Stimulated activated CD8-positive, alpha-beta memory T cell treated with anti-CD3 and anti-CD28 coated beads, Interleukin-4, amount 100 ng/mL, for 4 hours (primary cell): ENCODE measurements at regions not wholly inside any gene's neighbourhood (a gene's known extent, or its start where the extent isn't known, plus 50 kb on each side); places are given as distances from the start of the nearest gene placed in this dataset.
"Not testable (repeated sequence)": the region's sequence is repeated elsewhere in the genome, so short reads cannot be mapped to it uniquely, and the experiment has no call there.

ENCODE experiments used
- DNase-seq, 2 donors: peaks; one replicate each; pipeline ENCODE4 v3.0.0-alpha.2; 2020; ENCODE audit warnings: low read depth in 2 of 2, low spot score in 1 of 2

DNA sequence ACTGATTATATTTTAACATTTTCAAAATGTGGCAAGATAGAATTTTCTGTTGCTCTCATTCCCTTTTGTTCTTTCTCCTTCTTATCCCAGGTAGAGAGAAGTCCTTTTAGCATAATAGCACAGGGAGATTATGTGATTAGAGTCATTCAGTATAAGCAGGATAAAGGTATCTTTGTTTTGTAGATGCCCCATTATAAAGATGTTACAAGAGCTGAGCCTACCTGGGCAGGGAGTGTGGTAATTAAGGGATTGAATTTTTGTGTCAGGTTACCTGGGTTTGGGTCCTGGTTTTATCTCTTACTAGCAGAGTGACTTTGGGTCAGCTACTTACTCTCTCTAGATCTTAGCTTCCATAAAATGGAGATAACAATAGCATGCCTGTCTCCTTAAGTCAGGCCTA, 536.5 kb downstream of the TMEM135 start:
- DNase-seq, result no peak

DNA sequence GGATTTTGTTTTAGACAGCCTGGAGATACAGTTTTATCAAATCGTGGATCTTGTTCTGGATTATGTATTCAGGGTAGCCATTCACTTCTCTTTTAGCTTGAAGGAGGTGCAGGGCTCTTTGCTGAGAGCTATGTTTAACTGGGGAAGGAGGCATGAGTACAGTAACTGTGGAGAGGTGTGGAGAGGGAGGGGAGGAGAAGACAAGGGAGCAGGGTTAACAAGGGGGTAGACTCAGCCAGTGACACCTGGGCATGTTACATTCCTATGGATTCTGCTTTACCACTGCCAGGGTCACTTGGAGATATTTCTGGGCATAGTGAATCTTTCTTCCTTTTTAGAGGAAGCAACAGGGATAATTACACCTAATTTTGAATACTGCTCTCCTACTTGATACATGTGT, 536.0 kb downstream of the TMEM135 start:
- no peak for DNase-seq

DNA sequence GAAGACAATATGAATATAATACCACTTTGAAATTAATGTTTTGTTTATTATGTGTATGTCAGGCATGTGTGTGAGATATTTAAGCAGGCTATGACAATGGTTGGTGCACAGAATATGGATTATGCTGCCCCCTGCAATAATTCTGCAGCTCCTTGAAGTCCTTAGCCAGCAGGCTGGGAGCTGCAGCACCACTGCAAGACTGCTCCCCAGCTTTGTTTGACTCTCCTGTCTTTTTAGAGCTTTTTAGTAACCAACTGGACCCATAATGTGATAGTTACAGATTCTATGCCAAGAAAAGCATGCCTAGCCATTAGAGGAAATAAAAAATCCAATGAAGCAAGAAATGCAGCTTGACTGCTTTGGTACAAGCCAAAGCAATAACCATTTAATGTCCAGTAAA, 535.1 kb downstream of the TMEM135 start:
- DNase-seq, result no peak

DNA sequence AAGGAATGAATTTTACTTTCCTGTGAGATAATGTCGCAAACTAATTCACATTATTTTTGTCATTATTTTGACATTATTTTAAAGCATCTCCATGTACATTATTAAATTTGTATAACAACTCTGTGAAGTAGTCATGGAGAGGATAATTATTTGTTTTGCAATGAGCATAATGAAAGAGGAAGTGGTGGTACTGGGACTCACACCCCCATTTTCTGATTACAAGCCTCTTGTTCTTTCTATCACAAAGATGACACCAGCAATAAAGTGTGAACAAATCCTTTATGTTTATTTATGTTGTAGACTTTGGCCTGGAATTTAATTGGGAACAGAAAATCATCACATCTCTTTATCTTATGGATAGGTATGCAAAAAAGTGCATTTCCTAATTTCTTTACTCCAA, 522.6 kb downstream of the TMEM135 start:
- no peak for DNase-seq

DNA sequence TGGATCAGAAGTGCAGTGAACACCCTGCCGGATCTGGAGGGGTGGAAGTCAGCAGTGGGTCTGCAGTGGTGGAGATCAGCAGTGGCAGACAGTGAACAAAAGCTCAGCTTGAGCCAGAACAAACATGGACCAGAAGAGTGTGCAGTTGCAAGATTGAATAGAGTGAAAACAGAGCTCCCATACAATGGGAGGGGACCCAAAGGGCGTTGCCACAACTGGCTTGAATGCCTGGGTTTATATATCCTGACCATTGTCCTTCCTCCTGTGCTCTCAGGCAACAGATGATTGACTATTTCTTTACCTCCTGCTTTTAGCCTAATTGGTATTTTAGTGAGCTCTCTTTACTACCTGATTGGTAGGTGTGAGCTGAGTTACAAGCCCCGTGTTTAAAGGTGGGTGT, 522.1 kb downstream of the TMEM135 start:
- DNase-seq, result not testable (repeated sequence)

DNA sequence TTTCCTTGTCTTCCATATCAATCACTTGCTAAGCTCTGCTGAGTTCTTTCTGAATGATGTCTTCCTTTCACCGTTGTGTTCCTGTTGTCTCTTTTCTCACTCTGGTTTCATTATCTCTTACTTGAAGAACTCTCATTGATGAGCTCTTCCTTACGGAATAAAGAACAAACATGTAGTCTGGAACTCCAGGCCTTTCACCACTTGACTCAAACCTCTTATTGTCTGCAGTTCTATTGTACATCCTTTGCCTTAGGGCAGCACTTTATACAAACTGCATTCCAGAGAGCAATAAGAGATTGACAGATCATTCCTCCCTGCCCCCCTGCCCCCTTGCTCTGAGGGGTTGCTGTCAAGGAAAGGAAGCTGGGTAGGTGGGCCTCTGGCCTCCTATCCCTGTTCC, 517.4 kb downstream of the TMEM135 start:
- no peak for DNase-seq

DNA sequence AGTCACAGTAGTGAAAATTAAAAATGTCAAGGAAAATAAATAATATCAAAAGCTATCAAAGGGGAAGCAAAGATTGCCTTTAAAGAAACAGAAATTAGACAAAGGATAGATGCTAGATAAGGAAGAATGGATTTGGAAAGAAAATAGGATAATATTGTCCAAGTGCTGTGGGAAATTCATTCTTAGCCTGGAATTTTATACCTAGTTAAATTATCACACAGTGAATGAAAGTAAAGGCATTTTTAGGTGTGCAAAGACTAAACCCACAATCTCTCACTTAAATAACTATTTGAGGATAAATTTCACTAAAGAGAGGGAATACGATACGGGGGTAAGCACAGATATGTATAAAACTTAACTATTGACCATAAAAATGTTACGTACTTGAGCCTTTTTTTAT, 511.1 kb downstream of the TMEM135 start:
- DNase-seq, result no peak

DNA sequence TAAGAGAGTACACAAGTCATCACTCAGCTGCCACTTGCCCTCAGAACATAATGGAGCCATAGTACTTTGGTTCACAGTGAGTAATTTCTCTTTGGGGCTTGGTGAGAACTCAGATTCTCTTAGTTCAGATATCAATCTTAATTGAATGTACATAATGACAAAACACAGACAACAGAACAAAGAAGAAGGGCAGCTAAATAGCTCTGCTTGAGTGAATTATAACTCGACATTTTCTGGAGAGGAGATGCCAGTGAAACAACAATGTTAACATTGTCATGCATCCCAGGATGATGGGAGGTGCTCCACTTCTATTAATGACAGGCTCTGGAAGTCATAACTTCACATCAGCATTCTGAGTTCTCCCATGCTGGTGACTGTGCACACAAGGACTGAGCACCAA, 508.1 kb downstream of the TMEM135 start:
- DNase-seq, result no peak

DNA sequence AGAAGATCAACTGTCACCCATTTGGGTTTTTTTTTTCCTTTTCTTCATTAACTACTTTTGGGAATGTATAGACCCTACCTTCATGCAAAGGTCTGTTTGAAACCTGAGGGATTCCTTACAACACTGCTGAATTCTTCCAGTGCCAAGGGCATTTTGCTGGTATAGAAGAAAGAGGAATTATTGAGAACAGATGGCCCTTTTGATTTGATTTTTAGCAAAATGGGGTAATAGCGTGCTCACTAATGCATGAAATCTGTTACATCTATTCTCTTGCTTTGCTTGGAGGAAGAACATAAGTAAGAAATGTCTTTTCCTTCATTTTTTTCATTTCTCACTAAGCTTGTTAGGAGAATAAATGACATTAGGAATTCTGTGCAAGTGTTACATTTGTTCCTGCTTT, 501.9 kb downstream of the TMEM135 start:
- DNase-seq, result no peak

DNA sequence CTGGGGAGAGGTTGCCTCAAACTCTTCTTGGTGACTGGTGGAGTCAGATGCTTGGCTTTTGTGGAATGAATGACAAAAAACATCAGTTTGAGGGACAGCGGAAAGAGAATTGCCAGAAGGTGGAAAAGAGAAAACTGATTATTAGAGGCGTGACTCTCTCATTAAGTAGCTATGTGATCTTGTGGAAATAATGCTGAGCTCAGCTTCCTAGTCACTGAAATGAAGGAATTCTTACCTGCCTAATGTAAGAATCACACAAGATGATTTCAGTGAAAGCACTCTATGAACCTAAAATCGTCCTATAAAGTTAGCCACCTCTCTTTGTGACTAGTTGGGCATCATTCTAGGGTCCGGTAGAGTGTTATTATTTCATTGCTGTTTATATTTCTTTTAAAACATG, 498.8 kb downstream of the TMEM135 start:
- DNase-seq, result no peak

DNA sequence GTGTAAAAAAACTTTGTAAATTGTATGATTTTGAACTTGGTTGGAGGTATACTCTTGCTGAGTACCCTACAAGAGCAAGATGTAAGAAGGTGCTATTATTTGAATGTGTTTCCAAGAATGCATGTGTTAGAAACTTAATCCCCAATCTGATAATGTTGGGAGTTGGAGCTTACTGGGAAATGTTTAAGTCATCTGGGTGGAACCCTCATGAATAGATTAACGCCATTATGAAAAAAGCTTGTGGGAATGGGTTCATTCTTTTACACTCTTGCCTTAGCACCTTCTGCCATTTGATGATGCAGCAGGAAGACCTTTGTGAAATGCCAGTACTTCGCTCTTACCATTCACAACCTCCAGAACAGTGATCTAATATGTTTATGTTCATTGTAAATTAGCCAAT, 498.3 kb downstream of the TMEM135 start:
- no peak for DNase-seq

DNA sequence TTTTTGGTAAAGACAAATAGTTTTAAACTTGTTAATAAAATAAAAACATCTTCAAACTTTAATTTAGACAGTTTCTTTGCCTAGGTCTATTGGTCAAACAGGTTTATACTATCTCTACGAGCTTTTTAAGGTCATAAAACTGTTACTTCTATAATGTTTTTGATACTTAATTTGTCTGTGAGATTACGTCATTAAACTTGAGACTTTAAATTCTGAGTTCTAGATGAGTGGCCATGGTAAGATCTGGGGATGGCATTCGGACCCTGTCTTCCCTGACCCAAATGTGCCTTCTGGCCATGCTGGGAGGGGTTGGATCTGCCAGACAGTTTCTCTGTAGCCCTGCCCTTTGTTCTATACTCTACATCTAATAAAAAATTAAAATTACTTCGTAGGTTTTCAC, 497.8 kb downstream of the TMEM135 start:
- DNase-seq, result no peak

DNA sequence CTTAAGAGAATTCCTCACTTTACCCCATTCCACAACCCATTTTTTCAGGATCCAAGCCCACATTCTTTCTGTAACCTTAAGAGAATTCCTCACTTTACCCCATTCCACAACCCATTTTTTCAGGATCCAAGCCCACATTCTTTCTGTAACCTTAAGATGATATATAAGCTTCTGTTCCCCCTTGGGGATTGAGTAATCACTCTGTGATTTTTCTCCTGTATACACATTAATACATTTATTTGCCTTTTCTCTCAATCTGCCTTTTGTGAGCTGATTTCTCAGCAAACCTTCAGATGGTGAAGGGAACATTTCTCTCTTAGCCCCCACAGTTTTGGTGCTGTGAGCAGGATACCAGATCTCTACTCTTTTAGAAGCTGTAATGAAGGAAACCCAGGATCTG, 494.1 kb downstream of the TMEM135 start:
- DNase-seq, result not testable (repeated sequence)

DNA sequence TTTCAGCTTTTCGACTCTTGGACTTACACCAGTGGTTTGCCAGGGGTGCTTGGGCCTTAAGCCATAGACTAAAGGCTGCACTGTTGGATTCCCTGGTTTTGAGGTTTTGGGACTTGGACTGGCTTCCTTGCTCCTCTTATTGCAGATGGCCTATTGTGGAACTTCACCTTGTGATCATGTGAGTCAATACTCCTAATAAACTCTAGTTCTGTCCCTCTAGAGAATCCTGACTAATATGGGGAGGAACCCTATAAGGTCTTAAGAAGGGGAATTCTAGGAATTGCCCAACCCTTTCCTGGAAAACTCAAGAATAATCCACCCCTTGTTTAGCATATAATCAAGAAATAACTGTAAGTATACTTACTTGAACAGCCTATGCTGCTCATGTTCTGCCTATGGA, 491.8 kb downstream of the TMEM135 start:
- no peak for DNase-seq

DNA sequence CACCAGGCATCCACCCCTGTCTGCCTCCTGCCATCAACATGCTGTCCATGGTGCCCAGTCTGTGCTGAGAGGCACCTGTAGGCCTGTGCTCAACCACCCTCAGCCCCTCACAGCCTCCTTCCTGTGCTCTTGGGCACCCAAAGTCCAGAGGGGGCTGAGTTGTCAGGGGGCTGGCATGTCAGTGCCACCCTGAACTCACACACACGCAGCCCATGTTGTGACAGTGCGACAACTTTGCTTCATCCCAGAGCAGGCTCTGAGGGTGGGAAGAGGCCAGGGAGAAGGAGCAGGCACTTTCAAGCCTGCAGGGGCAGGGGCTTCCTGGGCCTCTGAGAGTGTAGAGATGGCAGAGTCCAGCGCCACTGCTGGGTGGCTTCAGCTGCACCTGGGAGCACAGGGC, 491.0 kb downstream of the TMEM135 start:
- no peak for DNase-seq

DNA sequence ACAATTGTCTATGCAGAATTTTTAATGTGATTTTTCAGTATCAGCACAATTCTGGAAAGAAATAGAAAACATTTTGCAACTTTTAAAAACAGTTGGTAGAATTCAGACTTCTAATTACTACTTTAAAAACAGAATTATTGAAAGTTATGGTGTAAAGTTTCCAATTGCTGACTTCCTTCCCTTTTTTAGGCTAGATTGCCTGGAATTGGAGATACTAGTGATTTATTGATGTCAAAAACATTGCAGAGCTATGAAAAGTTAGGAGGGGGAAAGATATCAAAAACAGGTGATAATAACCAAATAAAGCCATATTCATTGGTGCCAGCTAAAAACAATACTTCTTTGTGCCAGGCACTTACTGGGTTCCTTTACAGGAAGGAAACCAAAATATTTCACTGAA, 485.5 kb downstream of the TMEM135 start:
- DNase-seq, result no peak

DNA sequence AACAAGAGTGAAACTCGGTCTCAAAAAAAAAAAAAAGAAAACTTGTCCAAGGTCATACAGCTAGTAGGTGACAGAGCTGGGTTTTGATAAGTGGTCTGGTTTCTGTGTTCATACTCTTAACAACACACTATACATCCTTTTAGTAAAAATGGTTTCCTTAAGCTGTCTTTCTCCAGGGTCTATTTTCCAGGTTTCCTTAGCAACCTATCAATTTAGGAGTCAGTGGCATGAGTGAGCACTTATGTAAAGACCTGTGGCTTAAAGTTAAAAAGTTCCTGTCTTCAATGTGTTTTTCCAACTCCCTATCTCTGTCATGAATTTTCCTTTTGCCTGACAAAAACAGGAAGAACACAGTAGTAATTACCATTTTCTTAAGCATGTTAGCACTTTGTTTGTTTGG, 480.5 kb downstream of the TMEM135 start:
- DNase-seq, result no peak

DNA sequence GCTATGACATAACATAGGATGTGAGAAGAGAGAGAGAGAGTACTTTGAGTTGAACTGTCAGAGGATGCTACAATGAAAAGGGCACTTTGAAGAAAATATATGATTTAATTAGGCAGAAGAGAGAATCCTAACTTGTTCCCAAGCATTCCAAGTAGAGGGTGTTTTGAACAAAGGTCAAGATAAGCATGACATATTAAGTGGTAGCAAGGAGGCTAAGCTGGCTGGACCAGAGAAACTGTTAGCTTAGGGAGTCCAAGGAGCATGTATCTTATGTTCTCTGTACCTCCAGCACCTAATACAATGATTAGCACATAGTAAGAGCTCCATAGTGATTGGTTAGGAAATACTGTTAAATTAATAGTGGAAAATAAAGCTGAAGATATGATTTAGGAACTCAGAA, 479.6 kb downstream of the TMEM135 start:
- DNase-seq, result no peak

DNA sequence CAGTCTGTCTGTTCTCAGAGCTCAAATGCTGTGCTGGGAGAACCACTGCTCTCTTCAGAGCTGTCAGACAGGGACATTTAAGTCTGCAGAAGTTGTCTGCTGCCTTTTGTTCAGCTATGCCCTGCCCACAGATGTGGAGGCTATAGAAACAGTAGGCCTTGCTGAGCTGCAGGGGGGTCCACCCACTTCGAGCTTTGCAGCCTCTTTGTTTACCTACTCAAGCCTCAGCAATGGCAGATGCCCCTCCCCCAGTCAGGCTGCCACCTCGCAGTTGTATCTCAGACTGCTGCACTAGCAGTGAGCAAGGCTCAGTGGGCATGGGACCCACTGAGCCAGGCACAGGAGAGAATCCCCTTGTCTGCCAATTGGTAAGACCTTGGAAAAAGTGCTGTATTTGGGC, 470.0 kb downstream of the TMEM135 start:
- DNase-seq, result not testable (repeated sequence)

DNA sequence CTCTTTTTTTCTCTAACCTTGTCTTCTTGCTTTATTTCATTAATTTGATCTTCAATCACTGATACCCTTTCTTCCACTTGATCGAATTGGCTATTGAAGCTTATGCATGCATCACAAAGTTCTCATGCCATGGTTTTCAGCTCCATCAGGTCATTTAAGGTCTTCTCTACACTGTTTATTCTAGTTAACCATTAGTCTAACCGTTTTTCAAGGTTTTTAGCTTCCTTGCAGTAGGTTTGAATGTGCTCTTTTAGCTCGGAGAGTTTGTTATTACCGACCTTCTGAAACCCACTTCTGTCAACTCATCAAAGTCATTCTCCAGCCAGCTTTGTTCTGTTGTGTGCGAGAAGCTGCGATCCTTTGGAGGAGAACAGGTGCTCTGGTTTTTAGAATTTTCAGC, 469.2 kb downstream of the TMEM135 start:
- DNase-seq, result not testable (repeated sequence)

DNA sequence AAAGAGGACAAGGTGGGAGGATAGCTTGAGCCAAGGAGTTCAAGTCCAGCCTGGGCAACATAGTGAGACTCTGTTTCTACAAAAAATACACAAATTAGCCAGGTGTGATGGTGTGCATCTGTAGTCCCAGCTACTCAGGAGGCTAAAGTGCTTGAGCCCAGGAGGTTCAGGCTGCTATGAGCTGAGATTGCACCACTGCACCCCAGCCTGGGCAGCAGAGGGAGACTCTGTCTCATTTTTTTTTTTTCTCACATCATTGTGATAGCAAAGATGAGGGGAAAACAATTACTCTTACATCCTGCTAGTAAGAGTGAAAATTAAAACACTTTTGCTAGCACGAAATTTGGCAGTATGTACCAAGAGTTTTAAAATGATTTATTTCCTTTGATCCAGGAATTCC, 463.7 kb downstream of the TMEM135 start:
- no peak for DNase-seq

DNA sequence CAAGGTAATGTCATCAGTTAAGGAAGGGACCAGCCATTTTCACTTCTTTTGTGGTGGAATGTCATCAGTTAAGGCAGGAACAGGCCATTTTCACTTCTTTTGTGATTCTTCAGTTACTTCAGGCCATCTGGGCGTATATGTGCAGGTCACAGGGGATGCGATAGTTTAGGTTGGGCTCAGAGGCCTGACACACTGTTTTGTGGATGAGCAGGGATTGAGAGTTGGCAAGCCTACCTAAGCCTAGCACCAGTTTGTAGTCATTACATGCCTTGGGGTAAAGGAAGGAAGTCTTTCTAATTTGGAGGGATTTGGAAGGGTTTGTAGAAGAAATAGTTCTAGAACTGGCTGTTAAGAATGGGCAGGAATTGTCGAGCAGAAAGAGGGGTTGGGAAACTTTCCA, 457.2 kb downstream of the TMEM135 start:
- DNase-seq, result not testable (repeated sequence)

DNA sequence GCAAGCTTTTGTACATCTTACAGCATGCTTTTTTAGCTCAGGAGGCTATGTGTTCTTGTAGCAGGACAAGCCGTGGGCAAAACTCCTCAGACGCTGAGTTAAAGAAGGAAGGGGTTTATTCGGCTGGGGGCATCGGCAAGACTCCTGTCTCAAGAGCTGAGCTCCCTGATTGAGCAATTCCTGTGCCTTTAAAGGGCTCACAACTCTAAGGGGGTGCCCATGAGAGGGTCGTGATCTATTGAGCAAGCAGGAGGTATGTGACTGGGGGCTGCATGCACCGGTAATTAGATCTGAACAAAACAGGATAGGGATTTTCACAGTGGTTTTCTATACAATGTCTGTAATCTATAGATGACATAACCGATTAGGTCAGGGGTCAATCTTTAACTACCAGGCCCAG, 456.3 kb downstream of the TMEM135 start:
- not testable (repeated sequence) for DNase-seq

DNA sequence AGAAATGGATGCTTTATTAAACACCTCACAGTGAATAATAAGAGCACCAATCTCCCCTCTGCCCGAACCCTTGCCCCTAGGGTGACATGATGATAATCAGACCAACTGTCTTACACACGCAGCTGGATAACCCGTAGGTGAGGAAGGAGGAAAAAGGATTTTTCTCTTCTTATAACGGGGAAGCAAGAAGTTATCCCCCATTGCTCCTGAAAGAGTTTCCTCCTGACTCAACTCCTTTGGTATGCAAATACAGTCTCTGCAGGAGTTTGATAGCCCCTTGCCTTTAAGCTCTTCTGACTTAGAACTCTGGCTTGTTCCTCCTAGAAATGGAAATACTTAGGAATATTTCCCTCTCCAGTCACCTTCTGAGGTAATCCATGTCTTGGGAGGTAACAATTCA, 455.8 kb downstream of the TMEM135 start:
- DNase-seq, result no peak
